ENCODE measurements at regions not wholly inside any gene's neighbourhood (a gene's known extent, or its start where the extent isn't known, plus 50 kb on each side); places are given as distances from the start of the nearest gene placed in this dataset.
"Not testable (repeated sequence)": the region's sequence is repeated elsewhere in the genome, so short reads cannot be mapped to it uniquely, and the experiment has no call there.

DNA sequence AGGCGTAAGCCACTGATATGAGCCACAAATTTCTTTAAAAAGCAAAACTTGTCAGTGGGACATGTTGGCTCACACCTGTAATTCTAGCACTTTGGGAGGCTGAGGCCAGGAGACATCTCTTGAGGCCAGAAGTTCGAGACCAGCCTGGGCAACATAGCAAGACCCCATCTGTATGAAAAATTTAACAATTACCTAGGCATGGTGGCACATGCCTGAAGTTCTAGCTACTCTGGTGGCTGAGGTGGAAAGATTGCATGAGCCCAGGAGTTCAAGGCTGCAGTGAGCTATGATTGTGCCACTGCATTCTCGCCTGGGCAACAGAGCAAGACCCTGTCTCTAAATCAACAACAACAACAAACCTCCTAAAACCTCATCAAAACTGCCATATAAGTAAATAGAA lies 147.6 kb upstream of the BARHL2 start:
- DNase-seq: no peak

DNA sequence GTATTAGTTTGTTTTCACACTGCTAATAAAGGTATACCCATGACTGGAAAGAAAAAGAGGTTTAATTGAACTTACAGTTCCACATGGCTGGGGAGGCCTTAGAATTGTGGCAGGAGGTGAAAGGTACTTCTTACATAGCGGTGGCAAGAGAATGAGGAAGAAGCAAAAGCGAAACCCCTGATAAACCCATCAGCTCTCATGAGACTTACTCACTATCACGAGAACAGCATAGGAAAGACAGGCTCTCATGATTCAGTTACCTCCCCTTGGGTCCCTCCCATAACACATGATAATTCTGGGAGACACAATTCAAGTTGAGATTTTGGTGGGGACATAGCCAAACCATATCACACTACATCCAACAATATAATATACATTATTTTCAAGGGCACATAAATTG lies 145.7 kb upstream of the BARHL2 start:
- no peak for DNase-seq

DNA sequence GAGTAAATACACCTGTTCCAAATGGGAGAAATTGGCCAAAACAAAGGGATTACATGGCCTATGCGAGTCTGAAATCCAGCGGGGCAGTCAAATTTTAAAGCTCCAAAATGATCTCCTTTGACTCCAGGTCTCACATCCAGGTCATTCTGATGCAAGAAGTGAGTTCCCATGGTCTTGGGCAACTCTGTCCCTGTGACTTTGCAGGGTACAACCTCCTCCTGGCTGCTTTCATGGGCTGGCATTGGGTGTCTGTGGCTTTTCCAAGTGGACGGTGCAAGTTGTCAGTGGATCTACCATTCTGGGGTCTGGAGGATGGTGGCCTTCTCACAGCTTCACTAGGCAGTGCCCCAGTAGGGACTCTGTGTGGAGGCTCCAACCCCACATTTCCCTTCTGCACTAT lies 144.3 kb upstream of the BARHL2 start:
- DNase-seq: not testable (repeated sequence)

DNA sequence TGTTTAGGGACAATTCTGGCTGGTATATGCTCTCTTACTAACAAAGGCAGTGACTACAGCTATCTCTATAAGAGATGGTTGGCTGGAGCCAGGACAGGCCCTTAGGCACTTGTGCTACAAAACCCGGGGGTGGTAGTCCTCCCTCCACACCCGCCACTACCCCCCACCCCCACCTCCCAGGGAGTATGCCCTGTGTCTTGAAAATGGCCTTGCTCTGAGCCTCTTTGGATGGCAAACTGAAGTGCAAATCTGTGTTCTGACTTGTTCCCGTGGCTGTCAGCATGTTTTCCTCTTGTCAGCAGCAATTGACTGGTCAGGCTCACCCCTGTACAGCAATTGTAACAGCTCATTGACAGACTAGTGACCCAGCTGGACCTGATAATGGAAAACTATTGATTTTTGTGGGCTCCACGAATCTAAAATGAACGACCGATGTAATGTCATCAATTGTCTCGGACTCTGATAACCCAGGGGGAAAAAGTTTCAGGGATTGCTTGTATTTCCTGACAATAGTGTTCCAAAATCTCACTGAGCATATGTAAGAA lies 139.4 kb upstream of the BARHL2 start:
- DNase-seq: no peak

DNA sequence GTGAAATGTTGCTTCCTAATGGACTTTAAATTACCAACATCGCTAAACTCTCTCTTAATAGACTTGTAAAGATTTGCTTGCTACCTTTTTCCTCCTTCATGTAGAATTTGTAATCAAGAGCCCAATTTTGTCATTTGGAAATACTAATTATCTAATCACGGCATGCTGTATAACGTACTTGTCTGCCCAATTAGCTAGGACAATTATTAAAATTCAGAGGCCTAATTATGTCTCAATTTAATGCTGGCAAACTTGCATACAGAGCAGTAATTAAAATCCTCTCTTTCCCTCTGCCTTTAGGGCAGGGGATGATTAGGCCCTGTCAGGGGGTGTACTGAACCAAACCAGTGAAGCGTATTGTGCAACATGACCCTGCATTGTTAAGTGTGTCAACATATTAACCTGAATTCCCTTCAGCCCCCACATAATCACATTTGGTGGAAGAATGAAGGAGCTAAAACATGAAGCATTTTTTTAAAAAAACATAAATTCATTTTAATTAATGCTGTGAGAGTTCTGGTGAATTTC lies 137.4 kb upstream of the BARHL2 start:
- DNase-seq: no peak

DNA sequence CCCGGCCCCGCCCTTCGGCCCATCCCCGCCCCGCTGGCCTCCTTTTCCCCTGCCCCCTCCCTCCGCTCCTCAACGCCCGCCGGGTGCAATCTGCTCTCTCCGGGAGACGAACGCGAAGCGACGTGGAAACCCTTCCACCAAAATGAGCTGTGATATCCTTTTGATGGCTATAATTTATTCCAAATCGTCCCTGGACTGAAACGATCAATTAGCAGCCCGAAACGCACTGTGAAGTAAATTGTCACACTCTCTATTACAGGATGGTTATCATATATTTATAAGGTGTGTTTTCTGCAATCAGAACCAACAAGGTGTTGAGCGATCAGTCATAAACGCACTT lies 134.6 kb upstream of the BARHL2 start:
- DNase-seq: no peak

DNA sequence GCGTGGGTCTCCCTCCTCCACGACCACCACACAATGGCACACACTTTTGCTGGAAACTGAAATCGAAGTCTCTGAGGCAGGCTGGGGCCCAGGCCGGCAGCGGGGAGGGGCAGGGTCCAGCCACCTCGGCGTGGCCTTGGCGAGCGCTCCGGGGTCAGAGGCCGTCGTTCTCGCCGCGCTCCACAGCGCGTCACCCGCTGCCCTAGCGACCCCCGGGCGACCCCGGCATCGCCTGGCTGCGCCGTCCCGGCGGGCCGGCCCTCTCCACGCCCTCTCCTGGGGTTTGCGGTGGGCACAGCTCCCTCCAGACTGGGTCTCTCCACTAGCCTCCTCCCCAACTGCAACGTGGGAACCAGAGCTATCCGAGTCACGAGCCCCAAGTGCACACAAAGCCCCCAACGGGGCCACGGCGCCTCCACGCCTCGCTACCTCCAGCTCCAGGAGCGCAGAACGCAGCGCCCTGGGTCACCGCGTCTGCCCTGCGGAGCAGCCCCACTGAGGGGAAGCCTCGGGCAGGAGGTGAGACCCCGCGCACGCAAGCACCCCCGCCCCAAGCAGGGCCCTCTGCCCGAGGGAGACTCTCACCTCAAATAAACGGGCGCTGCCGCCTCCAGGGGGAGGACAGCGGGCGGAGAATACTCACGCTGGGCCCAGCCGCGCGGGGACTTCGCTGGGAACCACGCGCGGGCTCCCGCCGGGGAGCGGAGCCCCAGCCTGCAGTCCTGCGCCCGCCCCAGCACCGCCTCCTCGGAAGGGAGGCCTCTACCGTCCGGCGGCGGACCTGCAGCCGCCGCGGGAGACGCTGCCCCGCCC lies 134.0 kb upstream of the BARHL2 start:
- DNase-seq: peak; percentile 78

DNA sequence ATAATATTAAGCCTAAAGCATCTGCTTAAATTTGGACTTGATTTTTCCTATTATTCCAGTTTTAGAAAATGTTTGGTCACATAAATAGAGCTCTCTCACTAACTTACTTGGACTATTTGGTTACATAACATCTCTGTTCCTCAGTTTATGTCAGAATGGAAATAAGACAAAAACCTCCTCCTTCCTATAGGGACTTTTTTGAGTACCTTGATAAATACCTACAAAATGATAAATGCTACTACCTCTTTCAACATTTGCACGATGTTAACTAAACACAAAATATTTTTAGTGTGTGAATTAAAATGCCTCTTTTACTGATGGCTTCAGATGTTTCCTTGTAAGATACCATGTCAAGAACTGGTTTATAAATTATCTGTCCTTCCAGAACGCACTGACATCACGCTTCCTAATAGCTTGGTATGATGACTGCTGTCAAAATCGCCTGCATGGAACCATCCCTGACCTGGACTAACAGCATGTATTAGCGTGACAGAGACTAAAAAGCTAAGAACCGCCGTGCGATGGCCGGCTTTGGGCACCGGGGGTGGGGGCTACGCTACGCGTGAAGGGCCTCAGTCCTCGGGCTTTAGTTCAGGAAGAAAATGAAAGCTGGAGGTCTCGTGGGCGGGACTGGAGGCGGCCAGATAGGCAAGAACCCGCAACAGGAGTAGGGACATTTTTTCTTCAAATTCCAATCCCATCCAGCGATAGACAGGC lies 133.2 kb upstream of the BARHL2 start:
- DNase-seq: no peak

DNA sequence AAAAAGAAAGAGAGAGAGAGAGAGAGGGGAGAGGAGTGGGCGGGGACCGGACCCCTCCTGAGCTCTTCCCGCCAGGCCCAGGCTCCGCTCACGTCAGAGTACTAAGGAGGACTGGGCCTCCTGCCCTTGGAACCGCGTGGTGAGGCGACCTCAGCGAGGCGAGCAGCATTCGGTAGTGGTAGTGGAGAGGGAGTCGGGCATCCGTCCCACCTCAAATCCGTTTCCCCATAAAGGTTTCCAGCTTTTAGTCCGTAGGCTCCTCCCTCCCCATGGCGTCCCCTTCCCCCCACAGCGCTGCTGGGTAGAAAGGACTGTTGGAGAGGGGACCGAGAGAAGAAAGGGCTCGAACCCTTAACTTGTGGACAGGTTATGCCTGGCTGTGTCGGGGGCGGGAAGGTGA lies 124.4 kb upstream of the BARHL2 start:
- no peak for DNase-seq

DNA sequence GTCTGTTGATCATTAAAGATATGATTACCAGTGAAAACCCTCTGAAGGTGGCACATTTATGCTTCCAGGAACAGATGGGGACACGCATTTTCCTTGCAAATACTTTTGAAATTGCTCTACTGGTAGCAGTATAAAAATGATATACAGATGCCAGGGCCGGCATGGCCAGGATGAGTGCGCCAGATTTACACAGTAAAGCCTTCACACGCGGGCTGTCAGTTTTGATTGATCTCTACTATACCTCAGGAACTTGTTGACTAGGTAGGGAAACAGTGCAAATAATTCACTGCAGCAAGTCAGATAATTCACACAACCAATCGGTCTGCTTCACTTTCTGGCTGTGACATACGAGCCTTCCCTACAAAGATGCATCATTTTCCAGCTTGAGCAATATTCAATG lies 123.2 kb upstream of the BARHL2 start:
- no peak for DNase-seq

DNA sequence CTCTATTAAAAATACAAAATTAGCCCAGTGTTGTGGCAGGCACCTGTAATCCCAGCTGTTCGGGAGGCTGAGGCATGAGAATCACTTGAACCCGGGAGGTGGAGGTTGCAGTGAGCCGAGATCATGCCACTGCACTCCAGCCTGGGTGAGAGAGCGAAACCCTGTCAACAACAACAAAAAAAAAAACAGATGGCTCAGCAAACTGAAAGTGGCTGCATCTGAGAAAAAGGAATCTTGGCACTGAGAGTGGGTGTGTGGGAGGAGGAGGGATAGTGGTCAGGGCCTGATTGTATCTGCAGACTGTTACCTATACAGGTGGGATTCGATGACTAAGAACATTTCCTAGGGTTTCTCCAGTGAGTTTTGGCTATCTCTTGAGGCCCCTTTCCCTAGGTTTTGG lies 122.2 kb upstream of the BARHL2 start:
- DNase-seq: no peak

DNA sequence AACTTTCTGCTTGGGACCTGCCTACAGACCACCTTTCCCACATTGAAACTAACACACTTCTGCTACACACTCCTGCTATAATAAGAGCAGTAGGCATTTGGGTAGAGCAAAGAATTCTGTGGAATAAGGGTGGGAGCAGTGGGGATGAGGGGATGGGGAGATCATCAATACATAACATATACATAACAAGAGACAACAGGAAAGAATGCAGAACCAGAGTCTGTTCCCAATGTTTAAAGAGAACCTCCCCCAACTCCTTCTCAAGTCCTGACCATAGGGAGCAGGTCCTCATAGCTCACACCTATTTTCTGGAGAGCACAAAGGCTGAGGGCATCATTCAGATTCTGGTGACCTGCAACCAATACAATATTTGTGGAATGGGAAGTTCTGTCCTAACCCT lies 121.6 kb upstream of the BARHL2 start:
- no peak for DNase-seq

DNA sequence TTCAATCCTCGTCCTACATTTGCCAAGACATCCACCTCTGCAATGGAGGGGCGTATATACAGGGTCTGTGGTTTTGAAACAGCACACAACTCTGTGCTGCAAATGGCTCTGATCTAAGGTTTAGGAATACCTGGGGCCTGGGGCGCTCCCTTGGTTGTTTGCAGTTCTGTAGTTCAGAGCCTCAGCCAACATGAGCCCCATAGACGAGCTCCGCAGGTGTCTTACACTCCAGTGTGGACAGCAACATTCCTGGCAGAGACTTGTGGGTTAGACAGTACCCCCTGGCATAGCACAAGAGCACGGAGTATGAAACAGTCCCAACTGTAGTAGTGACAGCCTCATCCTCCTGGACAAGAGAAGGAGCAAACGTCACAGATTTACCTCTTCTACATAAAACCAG lies 120.3 kb upstream of the BARHL2 start:
- no peak for DNase-seq

DNA sequence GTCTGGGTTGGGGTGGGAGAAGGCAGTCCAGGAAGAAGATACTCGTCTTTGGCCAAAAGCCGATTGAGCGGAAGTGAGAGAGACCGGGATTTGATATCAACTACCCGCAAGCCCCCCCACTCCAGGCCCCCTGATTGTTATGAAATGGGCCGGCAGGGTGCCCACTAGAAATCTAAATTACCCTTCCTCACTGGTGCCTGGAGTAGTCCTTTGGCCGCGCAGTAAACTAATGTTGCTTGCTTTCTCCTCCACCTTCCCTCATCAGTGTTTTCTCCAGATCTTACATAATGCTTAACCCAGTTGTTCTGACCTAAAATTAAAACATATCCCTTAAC lies 119.2 kb upstream of the BARHL2 start:
- no peak for DNase-seq

DNA sequence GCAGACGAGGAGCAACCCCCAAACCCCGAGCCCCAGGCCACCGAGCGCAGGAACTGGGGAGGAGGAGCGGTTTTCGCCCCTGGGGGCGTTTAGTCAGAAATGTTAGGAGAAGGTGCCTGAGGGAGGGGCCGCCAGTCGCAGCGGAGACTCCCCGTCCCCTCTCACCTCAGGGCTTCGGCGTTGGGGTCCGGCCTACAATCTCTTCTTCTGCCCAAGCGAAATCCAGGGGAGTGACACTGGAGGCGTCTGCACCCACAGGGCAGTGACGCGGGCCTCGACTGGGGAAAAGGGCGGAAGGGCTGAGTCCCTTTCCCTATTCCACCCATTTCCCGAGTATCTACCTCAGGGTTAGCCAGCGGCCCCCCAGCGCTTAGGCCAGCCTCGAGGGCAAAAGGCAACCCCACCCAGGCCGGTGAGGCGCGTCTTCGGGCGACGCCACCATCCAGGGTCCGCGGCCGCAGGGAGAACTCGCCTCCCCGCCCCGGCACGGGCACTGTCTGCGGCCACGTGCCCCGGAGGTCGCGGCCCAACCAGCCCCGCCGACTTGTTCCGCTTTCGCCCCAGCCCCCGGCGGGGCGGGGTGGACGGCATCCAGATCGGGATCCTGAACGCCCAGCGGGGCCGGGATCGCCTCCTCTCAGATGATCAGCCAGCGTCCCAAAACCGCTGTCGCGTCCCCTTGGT lies 118.7 kb upstream of the BARHL2 start:
- no peak for DNase-seq

DNA sequence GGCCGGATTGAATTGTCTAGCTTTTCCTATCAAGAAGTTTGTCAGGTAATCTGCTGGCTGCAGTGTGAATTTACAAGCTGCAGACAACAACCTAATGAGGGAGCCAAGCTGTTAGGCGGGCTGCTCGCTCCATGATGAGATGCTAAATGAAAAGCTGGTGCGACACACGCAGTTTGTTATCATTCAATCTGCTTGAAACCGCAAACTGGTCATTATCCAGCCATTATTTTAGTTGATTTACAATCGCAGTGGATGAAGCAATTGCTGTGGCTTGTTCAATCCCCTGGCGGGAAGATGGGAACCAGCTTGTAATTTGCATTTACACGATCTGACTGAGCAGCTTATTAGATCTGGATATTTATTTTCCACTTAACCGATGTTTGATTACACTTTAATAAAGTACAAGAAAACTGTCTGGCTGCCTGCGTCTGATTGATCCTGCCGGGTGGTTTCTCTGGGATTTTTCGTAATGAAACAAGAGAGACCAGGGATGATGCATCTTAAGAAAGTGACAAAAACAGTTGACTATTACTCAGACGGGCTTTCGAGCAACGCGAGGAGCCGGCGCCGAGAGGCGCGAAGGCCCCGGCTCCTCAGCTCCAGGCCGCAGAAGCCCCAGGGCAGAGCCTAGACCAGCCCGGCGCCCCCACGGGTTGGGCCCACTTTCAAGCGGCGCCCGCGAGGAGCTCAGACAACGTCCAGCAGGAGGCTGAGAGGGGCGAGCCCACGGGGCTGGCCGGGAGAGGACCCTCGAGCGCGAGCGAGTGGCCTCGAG lies 118.0 kb upstream of the BARHL2 start:
- no peak for DNase-seq

DNA sequence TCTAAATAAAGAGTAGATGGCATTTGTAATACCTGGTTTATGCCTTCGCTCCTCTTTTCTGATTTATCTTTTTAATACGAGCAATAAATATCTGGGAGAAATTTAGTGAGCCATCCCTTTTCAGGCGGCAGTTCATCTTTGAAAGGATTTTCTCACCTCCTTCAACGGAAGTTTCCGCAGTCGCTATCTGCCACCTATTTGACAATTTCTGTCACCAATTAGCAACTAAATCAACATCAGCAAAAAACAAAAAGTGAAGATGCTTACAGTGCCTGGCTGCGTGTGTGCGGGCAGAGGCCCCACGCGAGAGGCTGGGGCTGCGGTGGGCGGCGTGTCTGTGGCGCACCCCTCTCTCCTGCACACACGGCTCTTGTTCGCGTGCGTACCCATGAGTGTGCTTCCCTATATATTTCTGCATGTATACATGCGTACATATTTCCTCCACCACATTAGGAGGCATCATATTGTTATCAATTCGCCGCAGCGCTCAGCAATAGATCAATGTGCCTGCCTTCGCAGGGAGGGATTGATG lies 117.3 kb upstream of the BARHL2 start:
- DNase-seq: no peak

DNA sequence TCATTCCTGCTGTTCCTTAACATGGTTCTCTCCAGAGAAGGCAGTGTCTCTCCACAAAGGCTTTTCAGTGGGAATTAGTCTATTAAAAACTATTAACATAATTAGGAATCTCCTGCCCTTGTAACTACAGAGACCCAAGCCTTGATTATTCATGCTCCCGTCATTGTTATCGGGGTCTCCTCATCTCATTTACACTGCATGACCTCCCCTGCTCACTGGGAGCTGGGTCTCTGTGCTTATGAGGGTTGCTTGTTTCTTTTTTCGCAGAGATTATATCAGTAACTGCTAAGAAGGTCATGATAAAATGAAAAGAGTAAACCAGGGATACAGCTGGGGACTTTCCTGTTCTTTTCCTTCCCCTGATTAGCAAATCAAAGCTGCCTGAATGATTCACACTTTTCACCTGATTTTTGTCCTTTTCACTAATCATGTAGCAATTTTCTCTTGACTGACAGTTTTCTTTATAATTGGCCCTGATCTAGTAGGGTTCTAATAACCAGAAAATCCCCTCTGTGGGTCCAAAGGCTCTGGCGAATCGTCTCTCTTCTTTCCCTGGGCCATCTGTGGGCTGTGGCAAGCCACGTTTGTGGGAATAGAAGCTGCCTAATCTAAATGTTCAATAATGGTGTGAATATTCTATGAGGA lies 116.5 kb upstream of the BARHL2 start:
- no peak for DNase-seq

DNA sequence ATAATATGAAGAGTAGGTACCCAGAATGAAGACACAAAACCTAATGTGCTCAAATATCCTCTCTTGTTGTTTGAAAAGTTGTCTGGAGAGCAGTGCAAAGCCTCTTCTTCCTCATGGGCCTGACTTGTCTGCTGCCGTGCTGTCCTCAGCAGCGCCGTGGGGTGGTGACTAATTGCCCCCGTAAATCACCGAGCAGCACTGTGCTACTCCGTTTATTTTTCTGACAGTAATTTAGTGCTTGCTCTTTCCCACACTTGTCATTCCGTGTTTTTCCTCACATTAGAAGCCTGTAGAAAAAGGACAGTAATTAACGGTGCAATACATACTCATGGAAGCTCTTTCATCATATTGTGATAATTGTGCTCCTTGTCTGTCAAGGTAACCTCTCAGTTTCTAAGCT lies 114.8 kb upstream of the BARHL2 start:
- no peak for DNase-seq

DNA sequence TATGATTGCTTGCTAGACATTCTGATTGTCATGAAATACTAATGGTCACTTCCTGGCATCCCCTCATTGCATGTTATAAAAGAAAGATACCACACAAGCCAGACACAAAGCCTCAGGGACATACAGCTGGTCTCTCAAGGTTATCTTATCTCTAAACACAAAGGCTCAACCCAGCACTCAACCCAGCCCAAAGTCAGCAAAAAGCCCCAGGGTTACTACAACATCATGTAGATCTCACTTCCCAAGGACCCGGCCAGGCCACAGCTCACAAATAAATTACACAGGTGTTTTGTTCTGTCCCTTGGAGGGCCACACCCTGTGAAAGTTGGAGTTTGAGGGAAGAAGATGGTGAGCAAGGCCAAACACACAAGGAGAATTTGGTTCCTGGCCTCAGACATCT lies 109.7 kb upstream of the BARHL2 start:
- no peak for DNase-seq

DNA sequence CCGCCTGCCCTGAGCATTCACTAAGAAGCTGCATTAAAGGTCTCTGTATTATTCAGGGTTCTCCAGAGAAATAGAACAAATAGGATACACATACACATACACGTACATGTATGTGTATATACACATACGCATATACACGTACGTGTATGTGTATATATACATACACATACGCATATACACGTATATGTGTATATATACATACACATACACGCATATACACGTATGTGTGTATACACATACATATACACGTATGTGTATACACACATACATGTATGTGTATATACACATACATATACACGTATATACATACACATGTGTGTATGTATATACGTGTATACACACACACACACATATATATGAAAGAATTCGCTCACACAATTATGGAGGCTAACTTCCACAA lies 108.9 kb upstream of the BARHL2 start:
- no peak for DNase-seq

DNA sequence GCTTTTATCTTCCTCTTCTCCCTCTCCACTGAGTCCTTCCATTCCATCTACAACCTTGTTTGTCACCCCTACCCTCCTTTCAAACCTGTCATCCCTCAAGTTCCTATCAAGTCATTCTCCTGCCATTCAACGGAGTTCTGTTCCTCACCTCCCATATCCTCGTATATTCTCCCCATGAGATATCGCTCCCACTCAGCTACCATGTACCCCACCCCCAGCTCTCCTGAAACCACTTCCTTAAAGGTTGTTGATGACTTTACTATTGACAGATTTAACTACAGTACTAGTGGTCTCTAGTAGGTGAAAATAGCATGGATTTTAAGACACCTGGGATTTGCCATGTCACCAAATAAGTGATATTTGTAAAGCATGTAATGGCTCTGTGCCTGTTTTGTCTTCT lies 107.4 kb upstream of the BARHL2 start:
- DNase-seq: no peak

Data from activated naive CD4-positive, alpha-beta T cell treated with anti-CD3 and anti-CD28 coated beads, Interleukin-2, amount 50 U/mL, for 16 hours (primary cell).